Upper lobe of left lung (tissue), 6 donors: ENCODE measurements at regions not wholly inside any gene's neighbourhood (a gene's known extent, or its start where the extent isn't known, plus 50 kb on each side); places are given as distances from the start of the nearest gene placed in this dataset.

ENCODE experiments used
- ATAC-seq, 2 donors: fragments of 200-7000 bp; cut with Tn5 transposase; one replicate each; pipeline ENCODE4 v1.9.1; 2022; ENCODE audit warnings: mild to moderate bottlenecking in 2 of 2, moderate library complexity in 2 of 2; ENCODE audit not compliant: low FRiP score in 2 of 2
- DNase-seq, 2 donors: peaks; one replicate each; pipeline ENCODE4 v3.0.0-alpha.2; 2019 to 2020
- H3K27ac ChIP-seq, 4 donors: fragments of 200-600 bp; sonication (generic); one replicate each; pipeline ENCODE4 v1.5.1; 2016 to 2019
- H3K27me3 ChIP-seq, 4 donors: fragments of 200-600 bp; sonication (generic); one replicate each; pipeline ENCODE4 v1.5.1; 2017 to 2019
- H3K36me3 ChIP-seq, 4 donors: fragments of 200-600 bp; sonication (generic); one replicate each; pipeline ENCODE4 v1.5.1; 2016 to 2019
- H3K4me1 ChIP-seq, 4 donors: fragments of 200-600 bp; sonication (generic); one replicate each; pipeline ENCODE4 v1.5.1; 2018 to 2019
- H3K4me3 ChIP-seq, 4 donors: fragments of 200-600 bp; sonication (generic); one replicate each; pipeline ENCODE4 v1.5.1; 2017 to 2019; ENCODE audit warnings: mild to moderate bottlenecking in 2 of 4, moderate library complexity in 1 of 4
- H3K9me3 ChIP-seq, 4 donors: fragments of 200-600 bp; sonication (generic); one replicate each; pipeline ENCODE4 v1.5.1; 2018 to 2019
- CTCF ChIP-seq, 6 experiments: fragments of 450-650 bp in 4 of 6; fragments of 200-600 bp in 2 of 6; sonication (generic) in 2 of 6; IDR thresholded peaks; one replicate each; pipeline ENCODE4 v1.5.1; 2016 to 2019; ENCODE audit warnings: antibody characterized with exemption in 6 of 6
- EP300 ChIP-seq, 4 donors: sonication (generic); formaldehyde crosslinking; IDR thresholded peaks; one replicate each; pipeline ENCODE4 v1.5.1; 2017; ENCODE audit warnings: antibody characterized with exemption in 4 of 4, control low read depth in 2 of 4
- POLR2A ChIP-seq, 4 donors: fragments of 450-650 bp; IDR thresholded peaks; one replicate each; pipeline ENCODE4 v1.5.1; 2016 to 2017; ENCODE audit warnings: antibody characterized with exemption in 4 of 4, mild to moderate bottlenecking in 2 of 4
- POLR2AphosphoS5 ChIP-seq, 2 donors: sonication (generic); formaldehyde crosslinking; IDR thresholded peaks; one replicate each; pipeline ENCODE4 v1.5.1; 2017; ENCODE audit warnings: antibody characterized with exemption in 2 of 2
- WGBS, 2 donors: methylation state at CpG; one replicate each; pipeline ENCODE4 v1.1.5; 2017 to 2018; 5-methylcytosine and 5-hydroxymethylcytosine counted together
- donor health status: DM: no; HTN: no; CAD: no; lungs with moderate emphysema.
- donor health status: DM: no; HTN: yes; CAD: no; lungs with severe emphysema.

GRCh38 chr4:29970626-29971025 is 749.5 kb upstream of the PCDH7 start:
- Histone ChIP-seq H3K27me3 (no peaks in the 10 kb centered on the region), H3K27ac (no peak overlapping the region), H3K4me1 (no peaks in the 10 kb centered on the region), H3K9me3 (no peaks in the 10 kb centered on the region), H3K36me3 (no peaks in the 10 kb centered on the region), H3K4me3 (no peak overlapping the region)
- no peak for DNase-seq
- WGBS, 2 donors = 73 to 78% methylated on average over 2 of the region's 2 CpGs
- no peak for ATAC-seq
- TF ChIP-seq CTCF (IDR thresholded peaks at IDR 0.05) (no peak), POLR2AphosphoS5 (IDR thresholded peaks at IDR 0.05) (no peak), POLR2A (IDR thresholded peaks at IDR 0.05) (no peak), EP300 (IDR thresholded peaks at IDR 0.05) (no peak)

- TF ChIP-seq CTCF (IDR thresholded peaks at IDR 0.05) = no peak
- no peak for TF ChIP-seq EP300 (IDR thresholded peaks at IDR 0.05)
- WGBS, 2 donors = 88 to 91% methylated on average over 3 of the region's 3 CpGs
- Histone ChIP-seq H3K4me1 (no peaks in the 10 kb centered on the region), H3K27ac (no peak overlapping the region), H3K36me3 (no peaks in the 10 kb centered on the region), H3K9me3 (no peaks in the 10 kb centered on the region), H3K27me3 (no peaks in the 10 kb centered on the region), H3K4me3 (no peak overlapping the region)
- ATAC-seq (no peak), DNase-seq (no peak)
Observed at GRCh38 chr4:29972121-29972520, 748.0 kb upstream of the PCDH7 start.

GRCh38 chr4:29983890-29984289 is 736.3 kb upstream of the PCDH7 start:
- Histone ChIP-seq H3K27ac (no peak overlapping the region), H3K9me3 (no peaks in the 10 kb centered on the region), H3K36me3 (no peaks in the 10 kb centered on the region), H3K27me3 (no peaks in the 10 kb centered on the region), H3K4me3 (no peak overlapping the region), H3K4me1 (no peaks in the 10 kb centered on the region)
- TF ChIP-seq EP300 (IDR thresholded peaks at IDR 0.05) = no peak
- no peak for TF ChIP-seq POLR2A (IDR thresholded peaks at IDR 0.05)
- no peak for TF ChIP-seq POLR2AphosphoS5 (IDR thresholded peaks at IDR 0.05)
- no peak for TF ChIP-seq CTCF (IDR thresholded peaks at IDR 0.05)
- DNase-seq = no peak
- ATAC-seq = no peak
- 83 to 89% methylated on average over 3 of the region's 3 CpGs for WGBS, 2 donors

GRCh38 chr4:30001628-30002027 is 718.5 kb upstream of the PCDH7 start:
- no peaks in the 10 kb centered on the region for H3K36me3 ChIP-seq
- TF ChIP-seq CTCF (IDR thresholded peaks at IDR 0.05) = no peak
- TF ChIP-seq POLR2A (IDR thresholded peaks at IDR 0.05) = no peak
- TF ChIP-seq POLR2AphosphoS5 (IDR thresholded peaks at IDR 0.05) = no peak
- no peak for TF ChIP-seq EP300 (IDR thresholded peaks at IDR 0.05)
- 70 to 79% methylated on average over 1 of the region's 1 CpG for WGBS, 2 donors
- H3K4me1 ChIP-seq = no peaks in the 10 kb centered on the region
- H3K4me3 ChIP-seq = no peak overlapping the region
- H3K27me3 ChIP-seq = no peaks in the 10 kb centered on the region
- ATAC-seq (no peak), DNase-seq (no peak)
- H3K9me3 ChIP-seq = no peaks in the 10 kb centered on the region
- H3K27ac ChIP-seq = no peak overlapping the region

- no peaks in the 10 kb centered on the region for H3K27me3 ChIP-seq
- ATAC-seq = no peak
- H3K27ac ChIP-seq = no peak overlapping the region
- WGBS, 2 donors = 74 to 84% methylated on average over 3 of the region's 3 CpGs
- no peaks in the 10 kb centered on the region for H3K9me3 ChIP-seq
- TF ChIP-seq POLR2AphosphoS5 (IDR thresholded peaks at IDR 0.05) = no peak
- no peak for TF ChIP-seq POLR2A (IDR thresholded peaks at IDR 0.05)
- TF ChIP-seq CTCF (IDR thresholded peaks at IDR 0.05) = no peak
- no peak for TF ChIP-seq EP300 (IDR thresholded peaks at IDR 0.05)
- H3K36me3 ChIP-seq = no peaks in the 10 kb centered on the region
- no peaks in the 10 kb centered on the region for H3K4me1 ChIP-seq
- DNase-seq = no peak
- H3K4me3 ChIP-seq = no peak overlapping the region
Observed at GRCh38 chr4:30002341-30002740, 717.8 kb upstream of the PCDH7 start.
